Motor neuron (in vitro differentiated cells): ENCODE measurements at regions not wholly inside any gene's neighbourhood (a gene's known extent, or its start where the extent isn't known, plus 50 kb on each side); places are given as distances from the start of the nearest gene placed in this dataset.
A peak's percentile ranks its signal among the peaks of the same experiment; 100 is the strongest.
"Not testable (repeated sequence)": the region's sequence is repeated elsewhere in the genome, so short reads cannot be mapped to it uniquely, and the experiment has no call there.

Experiments
- ATAC-seq, 8 experiments: fragments of 200-7000 bp; cut with Tn5 transposase; replicated peaks in 6 of 8; 2 replicates each; pipeline ENCODE4 v1.8.0; 2021; ENCODE audit warnings: mild to moderate bottlenecking in 8 of 8, moderate library complexity in 8 of 8
- H3K27ac ChIP-seq, 2 donors: fragments of 250-450 bp; sonication (Bioruptor Pico); 2 replicates each; pipeline ENCODE4 v1.9.0; 2021; ENCODE audit warnings: antibody characterized with exemption in 2 of 2, mild to moderate bottlenecking in 2 of 2, moderate library complexity in 1 of 2
- H3K4me1 ChIP-seq, 2 donors: fragments of 250-450 bp; sonication (Bioruptor Pico); replicated peaks in 1 of 2; 2 replicates each; pipeline ENCODE4 v1.6.1; 2021; ENCODE audit warnings: antibody characterized with exemption in 2 of 2, mild to moderate bottlenecking in 2 of 2, moderate library complexity in 1 of 2
- H3K4me3 ChIP-seq, 5 donors: fragments of 250-450 bp; sonication (Bioruptor Pico); 2 replicates each; pipeline ENCODE4 v1.9.0; 2021; ENCODE audit warnings: antibody characterized with exemption in 5 of 5, mild to moderate bottlenecking in 5 of 5, moderate library complexity in 4 of 5
- WGBS, 10 experiments: fragments of 450-650 bp; shearing (Covaris generic); methylation state at CpG; one replicate each; pipeline ENCODE4 v1.0.0; 2022; 5-methylcytosine and 5-hydroxymethylcytosine counted together
- in situ Hi-C, 9 experiments: fragments of 400-800 bp; cut with MboI; loops; one replicate each; pipeline ENCODE4 v1.15.0; 2021; ENCODE audit warnings: low sequenced_read_pairs in 9 of 9, low pct_unique_long_range_greater_than_20kb in 2 of 9; ENCODE audit not compliant: unreplicated experiment in 9 of 9

GRCh38 chr2:6103949-6104348, 411.8 kb downstream of the SOX11 start:
- no peaks in the 10 kb centered on the region for H3K4me1 ChIP-seq
- no peak overlapping the region for H3K4me3 ChIP-seq
- in situ Hi-C loops = no loop called here
- 0 to 100% (median 80%) methylated on average over 1 to 2 of the region's 3 CpGs; no CpG with 5 or more reads in 5 of the 10 experiments for WGBS, 10 experiments
- ATAC-seq = no peak
- H3K27ac ChIP-seq = no peak overlapping the region

DNA sequence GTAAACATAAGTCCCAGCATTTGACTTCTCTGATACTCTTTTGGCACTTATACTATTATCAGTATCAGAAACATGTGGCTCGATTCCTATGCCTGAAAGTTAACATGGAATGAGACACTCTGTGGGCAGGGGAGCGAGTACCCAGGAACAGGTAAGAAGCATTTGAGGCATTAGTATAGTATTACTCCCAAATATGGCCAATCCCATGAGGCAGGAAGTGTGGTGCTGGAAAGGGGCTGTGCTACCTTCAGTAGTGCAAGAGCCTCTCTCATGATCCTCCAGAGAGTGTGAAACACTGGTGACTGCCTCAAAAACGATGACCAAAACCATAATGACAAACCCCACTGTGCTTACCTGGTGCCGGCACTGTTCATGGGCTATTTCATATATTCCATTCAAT, 415.1 kb downstream of the SOX11 start:
- Histone ChIP-seq H3K4me1 (peaks cover 0 to 2% of the 10 kb centered on the region in 2 donors), H3K4me3 (no peak overlapping the region), H3K27ac (no peak overlapping the region)
- 0 to 100% (median 90%) methylated on average over 1 to 4 of the region's 4 CpGs; no CpG with 5 or more reads in 1 of the 10 experiments for WGBS, 10 experiments
- no peak for ATAC-seq
- in situ Hi-C loops = no loop called here

GRCh38 chr2:6109831-6110230, 417.6 kb downstream of the SOX11 start:
- no peak for ATAC-seq

DNA sequence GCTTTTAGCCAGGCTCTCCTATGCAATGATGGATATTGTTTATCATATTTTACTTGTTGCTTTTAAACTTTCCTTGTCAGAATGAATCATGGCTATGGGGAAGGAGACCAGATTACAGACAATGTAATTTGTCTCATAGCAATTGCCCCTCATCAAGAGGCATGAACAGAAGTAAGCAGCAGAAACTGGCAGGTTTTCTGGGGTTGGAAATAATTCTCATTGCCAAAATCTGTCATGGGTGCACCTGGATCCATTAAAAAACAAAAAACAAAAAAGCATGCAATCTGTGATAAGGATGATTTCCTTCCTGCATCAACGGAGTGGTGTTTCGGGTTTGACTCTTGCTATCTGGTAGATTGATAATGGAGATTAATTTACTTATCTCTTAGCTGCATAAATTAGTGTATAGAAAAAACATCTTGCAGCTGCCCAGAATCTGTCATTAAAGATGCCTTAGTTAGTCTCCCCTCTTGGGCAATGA, 419.6 kb downstream of the SOX11 start:
- Histone ChIP-seq H3K4me1 (peaks cover 2 to 5% of the 10 kb centered on the region in 2 donors), H3K4me3 (no peak overlapping the region), H3K27ac (no peak overlapping the region)
- WGBS, 10 experiments = 0 to 100% (median 91%) methylated on average over 1 to 2 of the region's 2 CpGs; no CpG with 5 or more reads in 2 of the 10 experiments
- in situ Hi-C loops = no loop called here
- ATAC-seq = peak in 1 of 8 experiments; percentile 39

More at GRCh38 chr2:6109831-6110230, 417.6 kb downstream of the SOX11 start:
- peaks cover 2 to 5% of the 10 kb centered on the region in 2 donors for H3K4me1 ChIP-seq
- in situ Hi-C loops = no loop called here
- no peak overlapping the region for H3K27ac ChIP-seq
- H3K4me3 ChIP-seq = no peak overlapping the region
- WGBS, 10 experiments = 33 to 88% (median 60%) methylated on average over 1 of the region's 1 CpG; no CpG with 5 or more reads in 5 of the 10 experiments

DNA sequence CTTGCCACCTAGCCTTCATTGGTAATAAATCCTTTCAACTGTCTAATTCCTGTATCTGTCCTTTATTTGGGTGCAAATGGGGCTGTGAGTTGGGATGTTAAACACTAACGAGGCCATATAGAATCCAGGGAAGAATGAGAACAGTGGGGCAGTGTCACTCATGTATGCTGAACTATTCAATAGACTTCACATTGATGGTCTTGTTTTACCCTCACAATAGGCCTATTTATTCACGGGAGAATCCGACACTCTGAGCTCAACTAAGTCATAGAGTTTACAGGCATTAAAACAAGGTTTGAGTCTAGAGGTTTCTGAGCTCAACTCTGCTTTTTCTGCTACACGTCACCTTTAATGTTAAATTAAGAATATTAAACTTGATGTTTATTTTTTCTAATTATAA, 421.6 kb downstream of the SOX11 start:
- no peak overlapping the region for H3K27ac ChIP-seq
- in situ Hi-C loops = no loop called here
- 0 to 60% (median 26%) methylated on average over 2 to 4 of the region's 4 CpGs; no CpG with 5 or more reads in 2 of the 10 experiments for WGBS, 10 experiments
- peaks cover 2 to 5% of the 10 kb centered on the region in 2 donors for H3K4me1 ChIP-seq
- peak in 5 of 8 experiments; percentile 36 to 63 (median 58) for ATAC-seq
- no peak overlapping the region for H3K4me3 ChIP-seq

GRCh38 chr2:6127718-6128117, 435.5 kb downstream of the SOX11 start:
- WGBS, 10 experiments = 17 to 100% (median 51%) methylated on average over 1 to 5 of the region's 5 CpGs; no CpG with 5 or more reads in 3 of the 10 experiments
- peaks cover 5 to 25% of the 10 kb centered on the region in 2 donors for H3K4me1 ChIP-seq
- H3K4me3 ChIP-seq = no peak overlapping the region
- ATAC-seq = peak in 3 of 8 experiments; percentile 9 to 56 (median 54)
- in situ Hi-C loops = no loop called here
- H3K27ac ChIP-seq = no peak overlapping the region

DNA sequence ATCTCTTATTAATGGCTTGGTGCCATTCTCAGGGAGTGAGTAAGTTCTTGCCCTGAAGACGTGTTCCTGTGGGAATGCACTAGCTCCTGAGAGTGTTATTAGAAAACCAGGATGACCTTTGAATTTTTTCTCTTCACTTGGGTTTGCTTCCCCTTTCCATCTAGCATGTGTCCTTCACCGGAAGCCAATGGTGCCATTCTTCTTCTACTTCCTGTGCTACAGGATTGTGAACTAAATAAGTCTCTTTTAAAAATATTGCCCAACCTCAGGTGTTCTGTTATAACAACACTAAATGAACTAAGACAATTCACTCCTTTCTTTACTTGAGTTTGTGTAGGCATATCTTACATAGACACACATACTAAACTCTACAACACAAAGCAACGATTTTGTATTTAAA, 447.0 kb downstream of the SOX11 start:
- no peak overlapping the region for H3K27ac ChIP-seq
- H3K4me3 ChIP-seq = no peak overlapping the region
- ATAC-seq = no peak
- H3K4me1 ChIP-seq = no peaks in the 10 kb centered on the region
- 0 to 100% (median 88%) methylated on average over 1 to 3 of the region's 3 CpGs; no CpG with 5 or more reads in 1 of the 10 experiments for WGBS, 10 experiments
- in situ Hi-C loops = no loop called here

DNA sequence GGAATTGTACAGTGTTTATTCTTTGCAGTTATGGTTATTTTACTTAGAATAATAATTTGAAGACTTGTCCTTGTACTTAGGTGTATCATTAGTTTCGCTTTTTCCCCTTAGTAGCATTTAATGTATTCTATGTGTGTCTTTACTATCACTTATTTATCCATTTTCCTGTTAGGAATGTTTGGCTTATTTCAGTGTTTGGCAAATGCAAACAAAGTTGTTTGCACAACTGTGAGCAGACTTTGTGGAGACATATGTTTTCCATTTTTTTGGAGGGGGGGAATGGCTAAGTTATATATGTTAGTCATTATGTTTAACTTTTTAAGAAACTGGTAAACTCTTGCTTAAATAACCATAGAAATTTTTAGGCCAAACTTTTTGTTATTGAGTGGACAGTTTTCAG, 447.7 kb downstream of the SOX11 start:
- Histone ChIP-seq H3K4me1 (no peaks in the 10 kb centered on the region), H3K4me3 (no peak overlapping the region), H3K27ac (no peak overlapping the region)
- WGBS, 10 experiments = 0 to 100% (median 67%) methylated on average over 1 of the region's 1 CpG; no CpG with 5 or more reads in 1 of the 10 experiments
- in situ Hi-C loops = no loop called here
- ATAC-seq = no peak

DNA sequence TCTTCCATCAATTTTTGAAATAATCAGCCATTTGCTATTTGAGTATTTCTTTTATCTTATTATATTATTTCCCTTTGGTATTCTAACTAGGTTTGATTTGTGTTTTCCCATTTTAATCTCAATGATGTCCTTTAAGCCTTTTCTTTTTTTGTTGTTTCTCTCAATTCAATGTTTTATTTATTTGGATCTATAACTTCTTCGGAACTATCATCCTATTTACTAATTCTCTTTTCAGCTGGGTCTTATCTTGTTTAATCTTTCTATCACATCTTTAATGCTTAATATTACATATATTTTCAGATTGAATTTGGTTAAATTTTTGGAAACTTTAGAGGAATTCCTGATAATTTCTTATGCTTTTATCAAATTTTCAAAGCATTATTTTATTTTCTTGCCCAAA, 448.3 kb downstream of the SOX11 start:
- no peak for ATAC-seq

DNA sequence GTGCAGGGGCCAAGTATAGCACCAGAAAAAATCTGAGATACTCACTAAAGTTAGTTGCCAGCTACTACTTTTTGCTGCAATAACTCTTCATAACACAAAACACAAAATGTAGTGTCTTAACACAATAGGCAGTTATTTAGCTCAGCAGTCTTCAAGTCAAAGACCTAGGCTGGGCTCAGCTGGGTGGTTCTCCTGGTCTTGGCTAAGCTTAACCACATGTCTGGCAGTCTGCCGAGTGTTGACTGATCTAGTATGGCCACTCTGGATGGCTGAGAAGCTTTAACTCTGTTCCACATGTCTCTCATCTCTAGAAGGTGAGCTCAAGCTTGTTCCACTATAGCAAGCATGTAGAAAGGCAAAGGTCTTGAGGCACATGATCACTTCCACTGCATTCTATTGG, 451.6 kb downstream of the SOX11 start:
- Histone ChIP-seq H3K4me3 (no peak overlapping the region), H3K4me1 (no peaks in the 10 kb centered on the region), H3K27ac (no peak overlapping the region)
- no peak for ATAC-seq
- in situ Hi-C loops = no loop called here
- 0 to 100% (median 69%) methylated on average over 1 of the region's 1 CpG; no CpG with 5 or more reads in 2 of the 10 experiments for whole genome bisulfite sequencing, 10 experiments

More for the DNA sequence above, 448.3 kb downstream of the SOX11 start:
- H3K27ac ChIP-seq = no peak overlapping the region
- in situ Hi-C loops = no loop called here
- no peak overlapping the region for H3K4me3 ChIP-seq
- H3K4me1 ChIP-seq = no peaks in the 10 kb centered on the region
- 6 to 100% (median 75%) methylated on average over 1 of the region's 1 CpG for WGBS, 10 experiments

GRCh38 chr2:6147215-6147614, 455.0 kb downstream of the SOX11 start:
- WGBS, 10 experiments = 0 to 86% (median 61%) methylated on average over 1 of the region's 1 CpG; no CpG with 5 or more reads in 6 of the 10 experiments
- ATAC-seq, H3K27ac ChIP-seq, H3K4me1 ChIP-seq, H3K4me3 ChIP-seq, in situ Hi-C loops: not testable (repeated sequence)

DNA sequence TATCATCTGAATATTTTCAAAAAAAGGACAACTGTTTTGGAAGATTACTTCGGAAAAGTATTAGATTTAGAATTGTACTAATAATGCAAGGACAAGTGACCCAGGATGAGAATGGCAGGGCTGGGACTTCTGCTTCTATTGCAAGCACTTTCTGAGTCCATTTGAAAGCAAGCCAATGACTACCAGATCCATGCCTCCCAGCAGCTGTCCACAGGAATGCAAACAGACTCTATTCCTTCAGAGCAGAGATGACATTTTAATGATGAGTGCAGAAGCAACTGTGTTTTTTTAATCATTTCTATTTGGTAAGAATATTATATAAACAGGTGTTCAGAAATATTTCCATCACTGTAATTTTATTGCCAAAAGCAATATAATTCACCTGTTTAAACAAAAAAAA, 456.7 kb downstream of the SOX11 start:
- Histone ChIP-seq H3K27ac (no peak overlapping the region), H3K4me3 (no peak overlapping the region), H3K4me1 (no peaks in the 10 kb centered on the region)
- in situ Hi-C loops = no loop called here
- 14 to 57% (median 31%) methylated on average over 1 of the region's 1 CpG; no CpG with 5 or more reads in 2 of the 10 experiments for WGBS, 10 experiments
- peak in 1 of 8 experiments; percentile 55 for ATAC-seq

GRCh38 chr2:6159606-6160005, 467.4 kb downstream of the SOX11 start:
- WGBS, 10 experiments = 0 to 57% (median 2%) methylated on average over 1 to 3 of the region's 3 CpGs
- H3K27ac ChIP-seq = peak overlapping the region in 1 of 2 donors; percentile 46
- H3K4me1 ChIP-seq = peaks cover 16 to 19% of the 10 kb centered on the region in 2 donors
- in situ Hi-C loops = no loop called here
- ATAC-seq = peak in 1 of 8 experiments; percentile 36
- no peak overlapping the region for H3K4me3 ChIP-seq

DNA sequence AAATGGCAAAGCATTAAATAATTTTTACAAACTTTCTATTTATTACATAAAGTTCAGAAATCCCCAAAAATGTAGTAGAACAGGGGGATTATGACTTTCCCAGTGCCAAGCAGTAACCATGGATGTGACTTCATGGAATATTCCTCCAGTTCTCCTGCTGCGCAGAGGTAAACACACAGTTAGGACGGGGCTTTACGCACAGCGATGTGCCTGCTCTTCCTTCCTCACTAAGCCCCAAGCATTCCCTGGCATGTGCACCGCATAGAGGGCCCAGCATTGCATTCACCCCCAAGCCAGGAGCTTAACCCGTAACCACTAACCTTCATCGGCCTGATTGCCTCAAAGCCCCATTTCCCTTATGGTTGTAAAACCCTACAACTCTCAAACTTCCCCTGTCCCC, 471.7 kb downstream of the SOX11 start:
- 35 to 97% (median 70%) methylated on average over 2 to 7 of the region's 7 CpGs; no CpG with 5 or more reads in 3 of the 10 experiments for WGBS, 10 experiments

More for the DNA sequence above, 471.7 kb downstream of the SOX11 start:
- peaks cover 10 to 19% of the 10 kb centered on the region in 2 donors for H3K4me1 ChIP-seq
- no peak overlapping the region for H3K27ac ChIP-seq
- no peak overlapping the region for H3K4me3 ChIP-seq
- in situ Hi-C loops = no loop called here
- ATAC-seq = no peak
